ENCODE measurements at regions not wholly inside any gene's neighbourhood (a gene's known extent, or its start where the extent isn't known, plus 50 kb on each side); places are given as distances from the start of the nearest gene placed in this dataset.

DNA sequence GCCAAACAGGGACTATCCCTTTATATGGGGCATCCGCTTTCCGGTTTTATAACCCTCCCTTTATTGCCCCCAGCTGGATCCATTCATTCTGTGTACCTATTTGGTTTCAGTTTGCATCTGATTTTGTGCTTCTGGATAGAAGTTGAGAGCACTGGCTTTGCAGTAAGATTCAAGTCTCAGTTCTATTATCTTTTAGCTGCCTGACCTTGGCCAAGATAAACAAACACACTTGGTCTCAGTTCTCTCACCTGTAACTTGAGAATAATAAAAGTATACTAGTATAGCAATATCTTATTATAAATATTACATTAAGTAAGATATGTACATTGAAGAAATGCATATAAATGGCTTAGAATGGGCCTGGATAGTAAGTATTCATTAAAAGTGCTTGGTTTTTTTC, 182.4 kb upstream of the TSHZ2 start:
- Mint-ChIP-seq H3K9me3 (peaks cover 0 to 3% (median 0%) of the 10 kb centered on the region in 7 donors), H3K27me3 (ENCODE audit: low read depth in 3 of 3) (peaks cover 0 to 4% (median 4%) of the 10 kb centered on the region in 3 donors), H3K27ac (no peak overlapping the region), H3K4me3 (no peak overlapping the region), H3K4me1 (no peaks in the 10 kb centered on the region), H3K36me3 (no peaks in the 10 kb centered on the region)
- Histone ChIP-seq H3K27ac (ENCODE audit: low read depth in 1 of 2, low read length in 2 of 2) (no peak overlapping the region), H4K20me1 (ENCODE audit: insufficient read depth, low read length) (no peaks in the 10 kb centered on the region), H3K4me3 (replicated peaks in 1 of 3; ENCODE audit: low read depth in 2 of 3, low read length in 3 of 3) (no peak overlapping the region), H3K4me1 (ENCODE audit: control insufficient read depth in 1 of 2, insufficient read depth in 2 of 2, low read length in 2 of 2) (no peaks in the 10 kb centered on the region), H3K36me3 (replicated peaks in 1 of 2; ENCODE audit: control insufficient read depth in 1 of 2, insufficient read depth in 2 of 2, low read length in 2 of 2) (no peaks in the 10 kb centered on the region), H3K79me2 (ENCODE audit: insufficient read depth, low read length) (no peaks in the 10 kb centered on the region), H3K4me2 (replicated peaks; ENCODE audit: extremely low read depth, low read length, poor library complexity, severe bottlenecking) (no peak overlapping the region), H2AFZ (ENCODE audit: insufficient read depth, low read depth, low read length, poor library complexity, severe bottlenecking) (no peak overlapping the region), H3K27me3 (ENCODE audit: control insufficient read depth in 2 of 2, insufficient read depth in 2 of 2, low read length in 2 of 2) (peaks cover 0 to 2% of the 10 kb centered on the region in 2 donors), H3K9me3 (replicated peaks in 1 of 2; ENCODE audit: control insufficient read depth in 1 of 2, insufficient read depth in 1 of 2, low read length in 2 of 2) (no peaks in the 10 kb centered on the region), H3K9ac (ENCODE audit: insufficient read depth, low read length, poor library complexity, severe bottlenecking) (no peak overlapping the region)
- intact Hi-C loops (cut with micrococcal nuclease) = no loop called here
- no peak for TF ChIP-seq CTCF (IDR thresholded peaks at IDR 0.05)
- no CpG with 5 or more reads among the region's 2 CpGs for WGBS (ENCODE audit: insufficient coverage)
- DNase-seq = no peak

DNA sequence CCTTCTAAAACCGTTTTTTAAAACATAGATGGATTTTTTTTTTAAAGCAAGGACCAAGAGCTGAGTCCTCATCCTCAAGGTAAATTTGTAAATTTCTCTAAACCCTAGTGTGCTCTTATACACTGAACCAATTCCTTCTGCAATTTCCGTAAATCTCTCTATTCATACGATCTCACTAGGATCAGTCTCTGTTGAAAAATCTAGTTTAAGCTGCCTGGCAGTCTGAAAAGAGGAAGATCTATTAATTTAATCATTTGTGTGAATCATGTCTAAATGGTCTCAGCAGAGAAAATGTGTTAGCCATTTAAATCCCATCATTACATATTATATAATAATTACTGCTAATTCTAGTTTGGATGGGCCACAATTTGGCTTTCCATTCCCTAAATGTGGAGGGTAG, 184.2 kb upstream of the TSHZ2 start:
- intact Hi-C loops (cut with micrococcal nuclease) = no loop called here
- H3K27ac ChIP-seq (ENCODE audit: low read depth in 1 of 2, low read length in 2 of 2) = no peak overlapping the region
- no peaks in the 10 kb centered on the region for H3K36me3 ChIP-seq (replicated peaks in 1 of 2; ENCODE audit: control insufficient read depth in 1 of 2, insufficient read depth in 2 of 2, low read length in 2 of 2)
- H3K9me3 ChIP-seq (replicated peaks in 1 of 2; ENCODE audit: control insufficient read depth in 1 of 2, insufficient read depth in 1 of 2, low read length in 2 of 2) = no peaks in the 10 kb centered on the region
- H3K79me2 ChIP-seq (ENCODE audit: insufficient read depth, low read length) = no peaks in the 10 kb centered on the region
- DNase-seq = no peak
- no peak overlapping the region for H3K27ac Mint-ChIP-seq
- H2AFZ ChIP-seq (ENCODE audit: insufficient read depth, low read depth, low read length, poor library complexity, severe bottlenecking) = no peak overlapping the region
- H3K9me3 Mint-ChIP-seq = peaks cover 0 to 5% (median 0%) of the 10 kb centered on the region in 7 donors
- H3K36me3 Mint-ChIP-seq = no peaks in the 10 kb centered on the region
- H3K9ac ChIP-seq (ENCODE audit: insufficient read depth, low read length, poor library complexity, severe bottlenecking) = no peak overlapping the region
- H3K4me1 ChIP-seq (ENCODE audit: control insufficient read depth in 1 of 2, insufficient read depth in 2 of 2, low read length in 2 of 2) = no peaks in the 10 kb centered on the region
- TF ChIP-seq CTCF (IDR thresholded peaks at IDR 0.05) = no peak
- H3K4me2 ChIP-seq (replicated peaks; ENCODE audit: extremely low read depth, low read length, poor library complexity, severe bottlenecking) = no peak overlapping the region
- peaks cover 0 to 4% (median 3%) of the 10 kb centered on the region in 3 donors for H3K27me3 Mint-ChIP-seq (ENCODE audit: low read depth in 3 of 3)
- no peaks in the 10 kb centered on the region for H3K4me1 Mint-ChIP-seq
- WGBS (ENCODE audit: insufficient coverage) = no CpG with 5 or more reads among the region's 3 CpGs
- no peak overlapping the region for H3K4me3 ChIP-seq (replicated peaks in 1 of 3; ENCODE audit: low read depth in 2 of 3, low read length in 3 of 3)
- H3K27me3 ChIP-seq (ENCODE audit: control insufficient read depth in 2 of 2, insufficient read depth in 2 of 2, low read length in 2 of 2) = peaks cover 0 to 2% of the 10 kb centered on the region in 2 donors
- H3K4me3 Mint-ChIP-seq = no peak overlapping the region
- H4K20me1 ChIP-seq (ENCODE audit: insufficient read depth, low read length) = no peaks in the 10 kb centered on the region

Measured in CD14-positive monocyte (primary cell).